ENCODE measurements at regions not wholly inside any gene's neighbourhood (a gene's known extent, or its start where the extent isn't known, plus 50 kb on each side); places are given as distances from the start of the nearest gene placed in this dataset.

- no peak overlapping the region for H3K4me3 Mint-ChIP-seq (ENCODE audit: low read depth)
- intact Hi-C loops (cut with micrococcal nuclease): no loop called here
- H3K36me3 Mint-ChIP-seq (ENCODE audit: low read depth): no peaks in the 10 kb centered on the region
Measured at GRCh38 chr20:6892724-6893123, 125.2 kb downstream of the BMP2 start.

GRCh38 chr20:6898928-6899327 is 131.4 kb downstream of the BMP2 start:
- H3K9me3 Mint-ChIP-seq: peaks cover 31% of the 10 kb centered on the region
- H3K27me3 Mint-ChIP-seq (ENCODE audit: low read depth): no peaks in the 10 kb centered on the region
- H3K27ac Mint-ChIP-seq: no peak overlapping the region
- DNase-seq (ENCODE audit: low spot score): no peak
- H3K36me3 Mint-ChIP-seq (ENCODE audit: low read depth): no peaks in the 10 kb centered on the region
- intact Hi-C loops (cut with micrococcal nuclease): no loop called here
- H3K4me3 Mint-ChIP-seq (ENCODE audit: low read depth): no peak overlapping the region
- no peaks in the 10 kb centered on the region for H3K4me1 Mint-ChIP-seq (ENCODE audit: low read depth)

More at GRCh38 chr20:6892724-6893123, 125.2 kb downstream of the BMP2 start:
- Mint-ChIP-seq H3K27ac (no peak overlapping the region), H3K4me1 (ENCODE audit: low read depth) (no peaks in the 10 kb centered on the region), H3K9me3 (peaks cover 16% of the 10 kb centered on the region), H3K27me3 (ENCODE audit: low read depth) (no peaks in the 10 kb centered on the region)
- no peak for DNase-seq (ENCODE audit: low spot score)

- no peaks in the 10 kb centered on the region for H3K36me3 Mint-ChIP-seq (ENCODE audit: low read depth)
- peaks cover 12% of the 10 kb centered on the region for H3K9me3 Mint-ChIP-seq
- DNase-seq (ENCODE audit: low spot score): no peak
- no peaks in the 10 kb centered on the region for H3K4me1 Mint-ChIP-seq (ENCODE audit: low read depth)
- H3K4me3 Mint-ChIP-seq (ENCODE audit: low read depth): no peak overlapping the region
- no peaks in the 10 kb centered on the region for H3K27me3 Mint-ChIP-seq (ENCODE audit: low read depth)
- no peak overlapping the region for H3K27ac Mint-ChIP-seq
- intact Hi-C loops (cut with micrococcal nuclease): no loop called here
Measured at GRCh38 chr20:6906871-6907270, 139.4 kb downstream of the BMP2 start.

- no peaks in the 10 kb centered on the region for H3K27me3 Mint-ChIP-seq (ENCODE audit: low read depth)
- intact Hi-C loops (cut with micrococcal nuclease): no loop called here
- H3K36me3 Mint-ChIP-seq (ENCODE audit: low read depth): no peaks in the 10 kb centered on the region
- H3K4me3 Mint-ChIP-seq (ENCODE audit: low read depth): no peak overlapping the region
- peaks cover 9% of the 10 kb centered on the region for H3K9me3 Mint-ChIP-seq
- DNase-seq (ENCODE audit: low spot score): no peak
- no peak overlapping the region for H3K27ac Mint-ChIP-seq
- H3K4me1 Mint-ChIP-seq (ENCODE audit: low read depth): no peaks in the 10 kb centered on the region
Measured at GRCh38 chr20:6908673-6909072, 141.2 kb downstream of the BMP2 start.

GRCh38 chr20:6909608-6910007 is 142.1 kb downstream of the BMP2 start:
- Mint-ChIP-seq H3K9me3 (peaks cover 10% of the 10 kb centered on the region), H3K27me3 (ENCODE audit: low read depth) (no peaks in the 10 kb centered on the region), H3K4me1 (ENCODE audit: low read depth) (no peaks in the 10 kb centered on the region), H3K27ac (no peak overlapping the region), H3K4me3 (ENCODE audit: low read depth) (no peak overlapping the region), H3K36me3 (ENCODE audit: low read depth) (no peaks in the 10 kb centered on the region)
- intact Hi-C loops (cut with micrococcal nuclease): no loop called here
- no peak for DNase-seq (ENCODE audit: low spot score)

GRCh38 chr20:6914986-6915385 is 147.5 kb downstream of the BMP2 start:
- Mint-ChIP-seq H3K27me3 (ENCODE audit: low read depth) (no peaks in the 10 kb centered on the region), H3K4me1 (ENCODE audit: low read depth) (no peaks in the 10 kb centered on the region), H3K27ac (no peak overlapping the region), H3K9me3 (peaks cover 11% of the 10 kb centered on the region), H3K4me3 (ENCODE audit: low read depth) (no peak overlapping the region), H3K36me3 (ENCODE audit: low read depth) (no peaks in the 10 kb centered on the region)
- intact Hi-C loops (cut with micrococcal nuclease): no loop called here
- no peak for DNase-seq (ENCODE audit: low spot score)

GRCh38 chr20:6916938-6917337 is 149.5 kb downstream of the BMP2 start:
- H3K27ac Mint-ChIP-seq: no peak overlapping the region
- H3K4me3 Mint-ChIP-seq (ENCODE audit: low read depth): no peak overlapping the region
- no peaks in the 10 kb centered on the region for H3K36me3 Mint-ChIP-seq (ENCODE audit: low read depth)
- H3K27me3 Mint-ChIP-seq (ENCODE audit: low read depth): no peaks in the 10 kb centered on the region
- H3K9me3 Mint-ChIP-seq: peaks cover 15% of the 10 kb centered on the region
- H3K4me1 Mint-ChIP-seq (ENCODE audit: low read depth): no peaks in the 10 kb centered on the region
- intact Hi-C loops (cut with micrococcal nuclease): no loop called here
- no peak for DNase-seq (ENCODE audit: low spot score)

- Mint-ChIP-seq H3K4me1 (ENCODE audit: low read depth) (no peaks in the 10 kb centered on the region), H3K36me3 (ENCODE audit: low read depth) (no peaks in the 10 kb centered on the region), H3K4me3 (ENCODE audit: low read depth) (no peak overlapping the region), H3K9me3 (peaks cover 17% of the 10 kb centered on the region), H3K27me3 (ENCODE audit: low read depth) (no peaks in the 10 kb centered on the region), H3K27ac (no peak overlapping the region)
- no peak for DNase-seq (ENCODE audit: low spot score)
- intact Hi-C loops (cut with micrococcal nuclease): no loop called here
Measured at GRCh38 chr20:6919792-6920468, 152.4 kb downstream of the BMP2 start.

- Mint-ChIP-seq H3K9me3 (peaks cover 23% of the 10 kb centered on the region), H3K27me3 (ENCODE audit: low read depth) (no peaks in the 10 kb centered on the region), H3K36me3 (ENCODE audit: low read depth) (no peaks in the 10 kb centered on the region), H3K4me1 (ENCODE audit: low read depth) (no peaks in the 10 kb centered on the region), H3K27ac (no peak overlapping the region), H3K4me3 (ENCODE audit: low read depth) (no peak overlapping the region)
- intact Hi-C loops (cut with micrococcal nuclease): no loop called here
- DNase-seq (ENCODE audit: low spot score): no peak
Measured at GRCh38 chr20:6920991-6921613, 153.6 kb downstream of the BMP2 start.

- Mint-ChIP-seq H3K4me1 (ENCODE audit: low read depth) (no peaks in the 10 kb centered on the region), H3K27ac (no peak overlapping the region), H3K27me3 (ENCODE audit: low read depth) (no peaks in the 10 kb centered on the region), H3K36me3 (ENCODE audit: low read depth) (no peaks in the 10 kb centered on the region), H3K4me3 (ENCODE audit: low read depth) (no peak overlapping the region), H3K9me3 (peaks cover 28% of the 10 kb centered on the region)
- intact Hi-C loops (cut with micrococcal nuclease): no loop called here
- DNase-seq (ENCODE audit: low spot score): no peak
Measured at GRCh38 chr20:6921717-6922386, 154.4 kb downstream of the BMP2 start.

GRCh38 chr20:6924681-6925080 is 157.2 kb downstream of the BMP2 start:
- no peak for DNase-seq (ENCODE audit: low spot score)
- Mint-ChIP-seq H3K9me3 (peaks cover 30% of the 10 kb centered on the region), H3K36me3 (ENCODE audit: low read depth) (no peaks in the 10 kb centered on the region), H3K4me3 (ENCODE audit: low read depth) (no peak overlapping the region), H3K4me1 (ENCODE audit: low read depth) (no peaks in the 10 kb centered on the region), H3K27ac (no peak overlapping the region), H3K27me3 (ENCODE audit: low read depth) (no peaks in the 10 kb centered on the region)
- intact Hi-C loops (cut with micrococcal nuclease): no loop called here

- Mint-ChIP-seq H3K27me3 (ENCODE audit: low read depth) (no peaks in the 10 kb centered on the region), H3K36me3 (ENCODE audit: low read depth) (no peaks in the 10 kb centered on the region), H3K4me1 (ENCODE audit: low read depth) (no peaks in the 10 kb centered on the region), H3K4me3 (ENCODE audit: low read depth) (no peak overlapping the region), H3K27ac (no peak overlapping the region), H3K9me3 (peaks cover 36% of the 10 kb centered on the region)
- DNase-seq (ENCODE audit: low spot score): no peak
- intact Hi-C loops (cut with micrococcal nuclease): no loop called here
Measured at GRCh38 chr20:6925744-6926278, 158.3 kb downstream of the BMP2 start.

GRCh38 chr20:6940048-6940447 is 172.6 kb downstream of the BMP2 start:
- Mint-ChIP-seq H3K36me3 (ENCODE audit: low read depth) (no peaks in the 10 kb centered on the region), H3K27me3 (ENCODE audit: low read depth) (no peaks in the 10 kb centered on the region), H3K9me3 (peaks cover 11% of the 10 kb centered on the region), H3K4me1 (ENCODE audit: low read depth) (no peaks in the 10 kb centered on the region), H3K4me3 (ENCODE audit: low read depth) (no peak overlapping the region), H3K27ac (no peak overlapping the region)
- intact Hi-C loops (cut with micrococcal nuclease): no loop called here
- no peak for DNase-seq (ENCODE audit: low spot score)
